ENCODE measurements at regions not wholly inside any gene's neighbourhood (a gene's known extent, or its start where the extent isn't known, plus 50 kb on each side); places are given as distances from the start of the nearest gene placed in this dataset.

- H3K27me3 ChIP-seq (ENCODE audit: insufficient read depth, poor library complexity, severe bottlenecking): peaks cover 2% of the 10 kb centered on the region
- DNase-seq (ENCODE audit: low read depth in 1 of 2, low spot score in 1 of 2): no peak
- H3K27ac ChIP-seq (replicated peaks): no peak overlapping the region
- no peak overlapping the region for H3K4me3 ChIP-seq (replicated peaks; ENCODE audit: insufficient read depth, low read length)
- TF ChIP-seq CTCF (IDR thresholded peaks at IDR 0.05; ENCODE audit: insufficient read depth, low read length): no peak
Measured at GRCh38 chr20:48302844-48303542, 517.7 kb upstream of the SULF2 start.

GRCh38 chr20:48302149-48302548, 516.9 kb upstream of the SULF2 start:
- H3K27ac ChIP-seq (replicated peaks): no peak overlapping the region
- no peak overlapping the region for H3K4me3 ChIP-seq (replicated peaks; ENCODE audit: insufficient read depth, low read length)
- TF ChIP-seq POLR2AphosphoS5 (IDR thresholded peaks at IDR 0.05; ENCODE audit: low read depth): no peak
- no peak for TF ChIP-seq GABPA (IDR thresholded peaks at IDR 0.05; ENCODE audit: low read depth)
- TF ChIP-seq CTCF (IDR thresholded peaks at IDR 0.05; ENCODE audit: insufficient read depth, low read length): no peak
- TF ChIP-seq REST (IDR thresholded peaks at IDR 0.05; ENCODE audit: insufficient replicate concordance, low read depth): no peak
- peaks cover 2% of the 10 kb centered on the region for H3K27me3 ChIP-seq (ENCODE audit: insufficient read depth, poor library complexity, severe bottlenecking)
- no peak for DNase-seq (ENCODE audit: low read depth in 1 of 2, low spot score in 1 of 2)

GRCh38 chr20:48301189-48301588, 515.9 kb upstream of the SULF2 start:
- Histone ChIP-seq H3K27me3 (ENCODE audit: insufficient read depth, poor library complexity, severe bottlenecking) (peaks cover 2% of the 10 kb centered on the region), H3K4me3 (replicated peaks; ENCODE audit: insufficient read depth, low read length) (no peak overlapping the region), H3K27ac (replicated peaks) (no peak overlapping the region)
- TF ChIP-seq REST (IDR thresholded peaks at IDR 0.05; ENCODE audit: insufficient replicate concordance, low read depth) (no peak), POLR2AphosphoS5 (IDR thresholded peaks at IDR 0.05; ENCODE audit: low read depth) (no peak), GABPA (IDR thresholded peaks at IDR 0.05; ENCODE audit: low read depth) (no peak), SPI1 (IDR thresholded peaks at IDR 0.05; ENCODE audit: borderline replicate concordance, low read depth) (no peak), CTCF (IDR thresholded peaks at IDR 0.05; ENCODE audit: insufficient read depth, low read length) (no peak)
- DNase-seq (ENCODE audit: low read depth in 1 of 2, low spot score in 1 of 2): no peak

- Histone ChIP-seq H3K27ac (replicated peaks) (no peak overlapping the region), H3K27me3 (ENCODE audit: insufficient read depth, poor library complexity, severe bottlenecking) (peaks cover 2% of the 10 kb centered on the region), H3K4me3 (replicated peaks; ENCODE audit: insufficient read depth, low read length) (no peak overlapping the region)
- TF ChIP-seq SPI1 (IDR thresholded peaks at IDR 0.05; ENCODE audit: borderline replicate concordance, low read depth) (no peak), REST (IDR thresholded peaks at IDR 0.05; ENCODE audit: insufficient replicate concordance, low read depth) (no peak), GABPA (IDR thresholded peaks at IDR 0.05; ENCODE audit: low read depth) (no peak), POLR2AphosphoS5 (IDR thresholded peaks at IDR 0.05; ENCODE audit: low read depth) (no peak), CTCF (IDR thresholded peaks at IDR 0.05; ENCODE audit: insufficient read depth, low read length) (no peak)
- DNase-seq (ENCODE audit: low read depth in 1 of 2, low spot score in 1 of 2): no peak
Measured at GRCh38 chr20:48300529-48300928, 515.2 kb upstream of the SULF2 start.
